ENCODE measurements at regions not wholly inside any gene's neighbourhood (a gene's known extent, or its start where the extent isn't known, plus 50 kb on each side); places are given as distances from the start of the nearest gene placed in this dataset.

GRCh38 chr2:176830362-176830761, 382.2 kb upstream of the HNRNPA3 start:
- Histone ChIP-seq H3K79me2 (ENCODE audit: insufficient read depth, low read length) (no peaks in the 10 kb centered on the region), H4K20me1 (ENCODE audit: insufficient read depth, low read length) (no peaks in the 10 kb centered on the region), H3K4me3 (ENCODE audit: insufficient read depth, low read length) (no peak overlapping the region), H3K27ac (ENCODE audit: low read depth, low read length) (no peak overlapping the region), H3K4me1 (ENCODE audit: insufficient read depth, low read length) (no peaks in the 10 kb centered on the region), H3K9me3 (ENCODE audit: low read depth, low read length) (no peaks in the 10 kb centered on the region), H3K36me3 (ENCODE audit: insufficient read depth, low read length) (no peaks in the 10 kb centered on the region), H2AFZ (ENCODE audit: low read length) (no peak overlapping the region), H3K27me3 (ENCODE audit: insufficient read depth, low read length) (no peaks in the 10 kb centered on the region), H3K4me2 (ENCODE audit: insufficient read depth, low read length) (no peak overlapping the region)
- no peak for DNase-seq (ENCODE audit: insufficient read length, low spot score, missing footprints)
- TF ChIP-seq CTCF (IDR thresholded peaks at IDR 0.05; ENCODE audit: extremely low read depth, low read depth, low read length), result no peak

GRCh38 chr2:176832086-176832485, 380.5 kb upstream of the HNRNPA3 start:
- H3K36me3 ChIP-seq (ENCODE audit: insufficient read depth, low read length), result no peaks in the 10 kb centered on the region
- no peaks in the 10 kb centered on the region for H4K20me1 ChIP-seq (ENCODE audit: insufficient read depth, low read length)
- no peaks in the 10 kb centered on the region for H3K27me3 ChIP-seq (ENCODE audit: insufficient read depth, low read length)
- H3K4me2 ChIP-seq (ENCODE audit: insufficient read depth, low read length), result no peak overlapping the region
- no peaks in the 10 kb centered on the region for H3K4me1 ChIP-seq (ENCODE audit: insufficient read depth, low read length)
- no peak overlapping the region for H3K4me3 ChIP-seq (ENCODE audit: insufficient read depth, low read length)
- no peak for DNase-seq (ENCODE audit: insufficient read length, low spot score, missing footprints)
- H3K79me2 ChIP-seq (ENCODE audit: insufficient read depth, low read length), result no peaks in the 10 kb centered on the region
- H2AFZ ChIP-seq (ENCODE audit: low read length), result no peak overlapping the region
- no peak for TF ChIP-seq CTCF (IDR thresholded peaks at IDR 0.05; ENCODE audit: extremely low read depth, low read depth, low read length)
- no peaks in the 10 kb centered on the region for H3K9me3 ChIP-seq (ENCODE audit: low read depth, low read length)
- no peak overlapping the region for H3K27ac ChIP-seq (ENCODE audit: low read depth, low read length)

- TF ChIP-seq CTCF (IDR thresholded peaks at IDR 0.05; ENCODE audit: extremely low read depth, low read depth, low read length), result no peak
- Histone ChIP-seq H3K4me3 (ENCODE audit: insufficient read depth, low read length) (no peak overlapping the region), H3K79me2 (ENCODE audit: insufficient read depth, low read length) (no peaks in the 10 kb centered on the region), H2AFZ (ENCODE audit: low read length) (no peak overlapping the region), H3K36me3 (ENCODE audit: insufficient read depth, low read length) (no peaks in the 10 kb centered on the region), H3K4me1 (ENCODE audit: insufficient read depth, low read length) (no peaks in the 10 kb centered on the region), H3K9me3 (ENCODE audit: low read depth, low read length) (no peaks in the 10 kb centered on the region), H3K27me3 (ENCODE audit: insufficient read depth, low read length) (no peaks in the 10 kb centered on the region), H3K4me2 (ENCODE audit: insufficient read depth, low read length) (no peak overlapping the region), H4K20me1 (ENCODE audit: insufficient read depth, low read length) (no peaks in the 10 kb centered on the region), H3K27ac (ENCODE audit: low read depth, low read length) (no peak overlapping the region)
- DNase-seq (ENCODE audit: insufficient read length, low spot score, missing footprints), result no peak
Measured at GRCh38 chr2:176833671-176834070, 378.9 kb upstream of the HNRNPA3 start.

- DNase-seq (ENCODE audit: insufficient read length, low spot score, missing footprints), result no peak
- Histone ChIP-seq H4K20me1 (ENCODE audit: insufficient read depth, low read length) (no peaks in the 10 kb centered on the region), H3K36me3 (ENCODE audit: insufficient read depth, low read length) (no peaks in the 10 kb centered on the region), H3K4me1 (ENCODE audit: insufficient read depth, low read length) (no peaks in the 10 kb centered on the region), H2AFZ (ENCODE audit: low read length) (no peak overlapping the region), H3K79me2 (ENCODE audit: insufficient read depth, low read length) (no peaks in the 10 kb centered on the region), H3K27me3 (ENCODE audit: insufficient read depth, low read length) (no peaks in the 10 kb centered on the region), H3K27ac (ENCODE audit: low read depth, low read length) (no peak overlapping the region), H3K9me3 (ENCODE audit: low read depth, low read length) (no peaks in the 10 kb centered on the region), H3K4me2 (ENCODE audit: insufficient read depth, low read length) (no peak overlapping the region), H3K4me3 (ENCODE audit: insufficient read depth, low read length) (no peak overlapping the region)
- TF ChIP-seq CTCF (IDR thresholded peaks at IDR 0.05; ENCODE audit: extremely low read depth, low read depth, low read length), result no peak
Measured at GRCh38 chr2:176834226-176834625, 378.4 kb upstream of the HNRNPA3 start.
